ENCODE measurements at regions not wholly inside any gene's neighbourhood (a gene's known extent, or its start where the extent isn't known, plus 50 kb on each side); places are given as distances from the start of the nearest gene placed in this dataset.

DNA sequence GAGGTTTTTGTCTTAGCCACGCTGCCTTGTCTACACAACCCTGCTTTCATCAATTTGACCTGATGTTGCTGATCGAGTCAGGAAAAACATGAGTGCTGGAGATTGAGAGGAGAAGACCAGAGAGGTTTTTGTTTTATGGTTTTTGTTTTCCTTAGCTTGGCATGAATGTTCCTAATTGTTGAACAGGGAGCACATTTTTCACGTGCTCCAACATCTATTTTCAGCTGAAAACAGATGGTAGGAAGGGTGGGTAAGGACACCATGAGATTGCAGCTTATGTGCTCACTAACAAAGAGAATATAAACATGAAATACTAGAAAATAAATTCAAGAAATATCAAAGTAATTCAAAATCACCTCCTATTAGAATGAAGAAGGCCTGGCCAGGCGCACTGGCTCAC is 79.9 kb upstream of the LMCD1 start:
- Histone ChIP-seq H3K79me1 (ENCODE audit: low read depth in 1 of 2, low read length in 2 of 2) (no peaks in the 10 kb centered on the region), H3K9ac (ENCODE audit: low read depth, low read length) (no peak overlapping the region), H2AFZ (replicated peaks; ENCODE audit: low read length, poor library complexity) (no peak overlapping the region), H3K27ac (ENCODE audit: insufficient read depth, low read length) (no peak overlapping the region), H3K4me1 (ENCODE audit: control insufficient read depth, insufficient read depth, low read length) (no peaks in the 10 kb centered on the region), H2BK15ac (ENCODE audit: low read depth, low read length) (no peak overlapping the region), H3K4me3 (ENCODE audit: insufficient read depth, low read depth, low read length) (no peak overlapping the region), H3K18ac (ENCODE audit: low read depth, low read length) (no peak overlapping the region), H4K91ac (ENCODE audit: insufficient read depth, low read depth, low read length) (no peak overlapping the region), H2AK5ac (ENCODE audit: low read depth, low read length) (no peak overlapping the region), H4K8ac (ENCODE audit: low read depth in 2 of 2, low read length in 2 of 2) (no peak overlapping the region), H3K9me3 (ENCODE audit: control insufficient read depth, insufficient read depth, low read length) (peaks cover 8% of the 10 kb centered on the region), H3K4ac (ENCODE audit: low read depth, low read length) (no peak overlapping the region), H3K4me2 (ENCODE audit: low read depth, low read length) (no peak overlapping the region), H2BK20ac (ENCODE audit: low read depth, low read length) (no peak overlapping the region), H3K9me1 (ENCODE audit: insufficient read depth, low read length) (no peaks in the 10 kb centered on the region), H3K27me3 (ENCODE audit: control insufficient read depth, insufficient read depth, low read length) (peaks cover 4% of the 10 kb centered on the region; the same call in 1 of the 2 replicates), H2BK120ac (ENCODE audit: low read depth, low read length) (no peak overlapping the region), H2AK9ac (replicated peaks; ENCODE audit: low read depth, low read length, poor library complexity) (no peak overlapping the region), H4K5ac (ENCODE audit: low read depth, low read length) (no peak overlapping the region), H2BK5ac (ENCODE audit: low read depth, low read length, poor library complexity, severe bottlenecking) (no peak overlapping the region), H3K56ac (ENCODE audit: extremely low read depth, insufficient read depth, low read length) (no peak overlapping the region), H3K14ac (replicated peaks; ENCODE audit: low read depth, low read length) (no peak overlapping the region), H3K23ac (ENCODE audit: low read depth, low read length) (no peak overlapping the region), H4K20me1 (ENCODE audit: insufficient read depth, low read length) (no peaks in the 10 kb centered on the region), H3K36me3 (ENCODE audit: control insufficient read depth, insufficient read depth, low read length) (no peaks in the 10 kb centered on the region)
- ATAC-seq (ENCODE audit: low read depth): no peak
- intact Hi-C loops (cut with micrococcal nuclease) (no loop called here), dilution Hi-C loops (cut with HindIII; ENCODE audit: low sequenced_read_pairs, unreplicated experiment) (no loop called here), in situ Hi-C loops (cut with MboI; ENCODE audit: low sequenced_read_pairs) (no loop called here)
- no peak for TF ChIP-seq MAZ (IDR thresholded peaks at IDR 0.05; ENCODE audit: borderline replicate concordance, low read depth, low read length)
- TF ChIP-seq, protein P1, sequence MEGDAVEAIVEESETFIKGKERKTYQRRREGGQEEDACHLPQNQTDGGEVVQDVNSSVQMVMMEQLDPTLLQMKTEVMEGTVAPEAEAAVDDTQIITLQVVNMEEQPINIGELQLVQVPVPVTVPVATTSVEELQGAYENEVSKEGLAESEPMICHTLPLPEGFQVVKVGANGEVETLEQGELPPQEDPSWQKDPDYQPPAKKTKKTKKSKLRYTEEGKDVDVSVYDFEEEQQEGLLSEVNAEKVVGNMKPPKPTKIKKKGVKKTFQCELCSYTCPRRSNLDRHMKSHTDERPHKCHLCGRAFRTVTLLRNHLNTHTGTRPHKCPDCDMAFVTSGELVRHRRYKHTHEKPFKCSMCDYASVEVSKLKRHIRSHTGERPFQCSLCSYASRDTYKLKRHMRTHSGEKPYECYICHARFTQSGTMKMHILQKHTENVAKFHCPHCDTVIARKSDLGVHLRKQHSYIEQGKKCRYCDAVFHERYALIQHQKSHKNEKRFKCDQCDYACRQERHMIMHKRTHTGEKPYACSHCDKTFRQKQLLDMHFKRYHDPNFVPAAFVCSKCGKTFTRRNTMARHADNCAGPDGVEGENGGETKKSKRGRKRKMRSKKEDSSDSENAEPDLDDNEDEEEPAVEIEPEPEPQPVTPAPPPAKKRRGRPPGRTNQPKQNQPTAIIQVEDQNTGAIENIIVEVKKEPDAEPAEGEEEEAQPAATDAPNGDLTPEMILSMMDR (conservative IDR thresholded peaks at IDR 0.05; ENCODE audit: low read depth, low read length): no peak
- TF ChIP-seq CHD1 (IDR thresholded peaks at IDR 0.05; ENCODE audit: low read depth, low read length): no peak
- TF ChIP-seq, protein P2, sequence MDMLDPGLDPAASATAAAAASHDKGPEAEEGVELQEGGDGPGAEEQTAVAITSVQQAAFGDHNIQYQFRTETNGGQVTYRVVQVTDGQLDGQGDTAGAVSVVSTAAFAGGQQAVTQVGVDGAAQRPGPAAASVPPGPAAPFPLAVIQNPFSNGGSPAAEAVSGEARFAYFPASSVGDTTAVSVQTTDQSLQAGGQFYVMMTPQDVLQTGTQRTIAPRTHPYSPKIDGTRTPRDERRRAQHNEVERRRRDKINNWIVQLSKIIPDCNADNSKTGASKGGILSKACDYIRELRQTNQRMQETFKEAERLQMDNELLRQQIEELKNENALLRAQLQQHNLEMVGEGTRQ (IDR thresholded peaks at IDR 0.05; ENCODE audit: low read depth, low read length): no peak
- no peak for TF ChIP-seq RCOR1 (IDR thresholded peaks at IDR 0.05; ENCODE audit: insufficient replicate concordance, low read length)
- TF ChIP-seq MXI1 (IDR thresholded peaks at IDR 0.05; ENCODE audit: borderline replicate concordance, low read depth, low read length): no peak
- TF ChIP-seq RFX5 (IDR thresholded peaks at IDR 0.05; ENCODE audit: low read depth, low read length): no peak
- no peak for TF ChIP-seq FOS (IDR thresholded peaks at IDR 0.05; ENCODE audit: low read depth, low read length)
- TF ChIP-seq CEBPB (IDR thresholded peaks at IDR 0.05; ENCODE audit: low read depth, low read length): no peak
- no peak for TF ChIP-seq SMC3 (IDR thresholded peaks at IDR 0.05; ENCODE audit: low read depth, low read length)
- no peak for TF ChIP-seq RAD21 (IDR thresholded peaks at IDR 0.05; ENCODE audit: low read length)
- no peak for TF ChIP-seq NFE2L2 (IDR thresholded peaks at IDR 0.05; ENCODE audit: low read depth, low read length)
- BruUV-seq (replicated peaks): no TSS peak
- CTCF ChIA-PET: interaction anchor here (0.6 kb wide), 1 partner anchor 60 kb away, joined by 4 read pairs; no protein-coding TSS in a partner anchor
- no peak for DNase-seq
- POLR2A ChIA-PET (ENCODE audit: unreplicated experiment): no interaction called here
- WGBS, 2 experiments (ENCODE audit: extremely low coverage in 2 of 2, insufficient read length in 1 of 2): no CpG with 5 or more reads among the region's 4 CpGs

Measured in IMR-90 (cell line).